Inferior parietal cortex (tissue), 1 donor: ENCODE measurements at regions not wholly inside any gene's neighbourhood (a gene's known extent, or its start where the extent isn't known, plus 50 kb on each side); places are given as distances from the start of the nearest gene placed in this dataset.

Experiments used
- DNase-seq: peaks from one replicate; pipeline ENCODE4 v3.0.0-alpha.2; 2016; ENCODE audit errors: extremely low spot score

DNA sequence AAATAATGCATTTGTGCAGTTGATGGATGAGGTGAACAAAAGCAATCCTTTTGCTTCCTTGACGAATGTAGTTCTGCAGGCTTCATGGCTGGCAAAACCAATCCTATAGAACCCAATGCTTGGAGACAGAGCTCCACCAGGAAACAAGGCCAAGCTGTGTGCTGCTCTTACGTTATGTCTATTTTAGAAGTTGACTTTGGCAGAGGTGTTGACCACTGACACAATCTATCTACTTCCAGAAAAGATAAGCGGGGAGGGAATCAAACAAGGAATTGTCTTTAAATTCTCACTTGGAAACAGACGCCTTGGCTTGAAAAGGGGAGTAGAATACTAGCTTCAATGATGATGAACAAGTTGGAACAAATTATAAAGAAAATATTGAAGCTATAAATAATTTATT, 211.2 kb downstream of the SETD4 start:
- DNase-seq, result no peak

DNA sequence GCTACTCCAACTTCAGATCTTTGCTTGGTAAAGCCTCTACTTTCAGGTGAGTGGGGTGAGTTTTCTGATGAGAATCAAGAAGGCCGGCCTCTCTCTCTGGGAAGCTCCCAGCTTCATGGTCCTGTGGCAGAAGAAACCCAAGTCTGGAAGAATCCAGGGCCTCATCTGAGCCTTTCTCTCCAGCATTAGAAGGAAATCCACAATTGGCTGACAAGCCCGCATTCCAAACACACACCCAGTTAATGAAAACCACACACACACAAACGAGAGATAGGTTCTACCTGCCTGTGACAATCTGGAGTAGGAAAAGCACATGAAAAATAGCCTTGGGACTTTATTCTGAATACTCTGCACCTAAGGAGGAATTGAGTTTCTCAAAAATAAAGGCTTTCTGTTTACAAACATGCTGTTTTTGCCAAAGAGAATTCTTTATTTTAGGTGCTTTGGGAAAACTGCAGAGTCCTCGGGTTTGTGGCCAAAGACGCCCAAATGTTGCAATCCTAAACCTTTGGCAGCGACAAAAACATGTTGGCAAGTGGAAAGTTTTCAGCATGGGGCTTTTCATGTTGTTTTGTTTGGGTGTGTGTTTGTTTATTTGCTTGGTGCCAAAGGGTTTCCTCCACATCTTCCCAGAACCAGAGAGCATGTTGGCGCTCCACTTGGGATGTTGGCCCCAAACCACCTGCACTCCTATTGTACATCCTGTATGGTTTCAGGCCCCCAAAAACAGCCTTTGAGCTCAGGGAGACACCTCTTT, 216.2 kb downstream of the SETD4 start:
- no peak for DNase-seq

DNA sequence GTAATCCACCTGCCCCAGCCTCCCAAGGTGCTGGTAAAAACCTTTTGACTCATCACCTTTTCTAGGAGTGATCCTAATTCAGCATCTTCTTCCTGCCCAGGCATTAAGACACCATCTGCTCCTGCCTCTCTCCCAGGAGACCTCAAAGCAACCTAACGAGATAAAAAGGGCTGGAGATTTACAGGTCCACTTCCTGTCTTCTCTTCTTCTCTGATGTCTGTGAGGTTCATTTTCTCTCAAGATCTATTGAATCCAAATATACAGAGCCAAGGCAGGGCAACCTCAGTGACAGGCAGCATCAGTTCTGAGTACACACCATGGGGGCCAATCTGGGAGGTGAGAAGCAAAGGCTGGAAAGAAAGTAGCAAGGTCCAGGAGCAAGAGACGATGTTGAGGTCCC, 219.4 kb downstream of the SETD4 start:
- DNase-seq, result no peak

DNA sequence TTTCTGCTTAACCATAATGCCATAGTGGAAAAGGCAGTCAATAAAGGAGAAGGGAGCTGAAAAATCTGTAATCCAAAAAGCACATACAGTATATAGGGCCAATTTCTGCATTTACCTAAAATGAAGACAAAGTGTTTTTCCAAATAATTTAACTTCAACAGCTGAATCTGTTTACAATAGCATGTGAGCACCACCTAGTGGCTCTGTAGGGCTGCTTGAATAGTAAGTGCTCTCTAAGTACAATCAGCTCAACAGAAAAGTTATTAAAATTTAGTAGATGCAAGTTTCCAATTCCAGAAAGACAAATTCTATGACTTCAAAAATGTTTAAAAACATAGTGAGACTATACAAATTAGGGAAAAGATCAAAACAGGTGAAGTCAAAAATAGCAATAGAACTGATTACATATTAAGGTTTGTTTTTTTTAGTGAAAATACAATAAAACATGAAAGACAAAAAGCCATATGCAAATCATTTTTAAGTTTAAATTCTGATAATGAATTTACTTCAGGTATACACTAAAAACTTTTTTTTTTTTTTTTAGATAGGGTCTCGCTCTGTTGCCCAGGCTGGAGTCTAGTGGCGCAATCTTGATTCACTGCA, 220.0 kb downstream of the SETD4 start:
- peak; percentile 78 for DNase-seq

DNA sequence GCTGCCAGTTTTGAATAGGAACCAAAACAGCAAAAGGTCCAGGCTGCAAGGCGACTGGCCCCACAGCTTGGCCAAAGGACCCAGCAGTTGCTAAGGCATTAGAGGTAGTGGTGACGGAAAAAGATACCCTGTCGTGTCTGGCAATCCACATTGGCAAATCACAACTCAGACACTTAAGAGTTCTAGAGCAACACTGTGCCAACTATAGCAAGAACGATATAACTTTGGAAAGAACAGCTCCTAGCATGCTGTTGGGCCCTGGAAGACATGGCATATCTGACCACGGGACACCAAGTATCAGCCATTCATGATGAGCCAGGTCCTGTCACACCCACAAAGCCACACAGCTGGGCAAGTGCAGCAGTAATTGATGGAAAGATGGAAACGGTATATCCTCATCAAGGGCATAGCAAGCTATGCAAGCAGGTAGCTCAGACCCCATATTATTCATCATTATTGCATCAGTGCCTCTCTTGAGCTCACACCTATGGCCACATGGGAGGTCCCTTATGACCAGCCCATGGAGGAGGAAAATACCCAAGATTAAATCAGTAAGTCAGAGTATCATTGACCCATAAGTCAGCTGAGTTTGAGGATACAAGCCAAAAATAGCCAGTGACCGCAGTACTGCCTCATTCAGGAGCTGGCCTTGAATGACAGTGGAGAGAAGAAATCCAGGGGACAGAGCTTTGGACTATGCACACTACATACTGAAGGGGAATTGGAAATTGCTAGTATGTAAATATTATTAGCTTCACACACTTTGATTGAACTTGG, 221.2 kb downstream of the SETD4 start:
- DNase-seq, result no peak

DNA sequence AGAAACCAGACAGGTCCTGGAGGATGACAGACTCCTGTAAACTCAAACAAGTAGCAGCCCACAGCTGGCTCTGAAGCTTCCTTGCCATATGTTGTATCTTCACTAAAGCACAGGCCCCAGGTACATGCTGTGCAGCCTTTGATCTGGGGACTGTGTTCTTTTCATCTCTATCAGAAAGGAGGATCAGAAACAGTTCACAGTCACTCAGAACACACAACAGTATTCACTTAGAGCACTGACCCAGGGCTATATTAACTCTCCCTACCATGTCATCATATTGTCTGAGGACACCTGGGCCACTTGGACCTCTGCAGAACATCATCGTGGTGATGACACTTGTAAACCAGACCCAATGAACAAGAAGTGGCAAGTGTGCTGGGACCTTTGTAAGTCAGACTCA, 222.0 kb downstream of the SETD4 start:
- no peak for DNase-seq

DNA sequence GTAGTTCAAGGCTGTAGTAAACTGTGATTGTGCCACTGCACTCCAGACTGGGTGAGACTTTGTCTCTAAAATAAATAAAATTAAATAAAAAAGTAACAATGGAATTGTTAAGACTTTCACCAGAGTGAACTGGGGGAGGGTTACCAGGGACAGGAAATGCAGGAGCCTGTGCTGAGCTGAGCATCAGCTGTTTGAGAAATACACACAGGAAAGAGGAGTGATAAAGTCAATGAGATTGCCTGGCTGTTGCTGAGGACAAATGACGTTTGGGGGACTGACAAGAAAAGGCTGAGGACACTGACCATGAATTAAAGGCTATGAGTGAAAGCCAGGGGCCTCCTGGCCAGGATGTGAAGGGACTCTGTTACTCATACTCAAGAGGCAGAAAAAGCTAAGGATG, 226.3 kb downstream of the SETD4 start:
- no peak for DNase-seq

DNA sequence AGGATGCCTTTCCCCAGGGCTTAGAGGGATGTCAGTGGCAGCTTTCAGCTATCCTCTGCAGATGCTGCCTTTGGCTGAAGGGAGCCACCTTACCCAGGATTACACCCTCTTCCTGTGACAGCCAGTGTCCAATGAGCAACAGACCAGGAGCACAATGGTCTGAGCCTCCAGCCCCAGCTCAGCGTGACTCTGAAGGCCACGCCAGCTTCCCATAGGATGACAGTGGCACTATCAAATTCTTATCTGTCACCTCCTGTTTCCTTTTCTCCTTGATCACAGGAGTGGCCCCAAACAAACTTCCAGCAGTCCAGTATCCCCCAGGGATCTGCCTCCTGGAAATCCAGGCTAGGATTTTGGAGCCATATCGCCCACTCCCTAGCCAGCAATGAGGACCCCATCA, 226.9 kb downstream of the SETD4 start:
- no peak for DNase-seq

DNA sequence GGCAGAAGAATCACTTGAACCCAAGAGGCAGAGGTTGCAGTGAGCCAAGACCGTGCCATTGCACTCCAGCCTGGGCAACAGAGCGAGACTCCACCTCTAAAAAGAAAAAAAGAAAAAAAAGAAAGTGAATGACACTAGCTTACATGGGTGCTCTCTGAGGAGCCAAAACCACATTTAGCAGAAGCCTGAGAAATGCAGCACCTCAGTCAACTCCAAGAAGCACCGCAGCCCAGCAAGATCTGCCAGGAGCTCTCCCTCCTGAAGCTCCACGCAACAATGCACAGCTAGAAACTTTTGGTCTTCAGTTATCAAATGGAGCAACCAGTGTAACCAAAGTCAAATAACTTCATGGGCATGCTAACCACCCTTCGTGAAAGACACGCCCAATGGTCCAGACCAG, 229.1 kb downstream of the SETD4 start:
- no peak for DNase-seq

DNA sequence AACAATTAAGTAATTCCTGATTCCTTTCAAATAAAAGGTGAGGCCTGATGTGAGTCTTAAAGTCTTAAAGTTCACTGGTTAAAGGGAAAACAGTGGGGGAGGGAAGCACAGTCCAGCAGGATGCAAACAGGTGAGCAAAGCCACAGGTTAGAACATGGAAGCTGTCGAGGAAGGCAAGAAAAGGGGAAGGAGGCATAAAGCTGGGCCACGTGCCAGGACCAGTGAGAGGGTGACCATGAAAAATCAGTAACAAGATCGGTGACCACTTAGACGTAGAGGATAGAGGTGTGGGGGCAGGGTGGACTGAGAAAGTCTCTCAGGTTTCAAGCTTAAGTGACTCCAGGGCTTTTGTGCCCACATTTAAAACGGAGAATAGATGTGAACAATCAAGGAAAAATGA, 231.3 kb downstream of the SETD4 start:
- DNase-seq, result no peak

DNA sequence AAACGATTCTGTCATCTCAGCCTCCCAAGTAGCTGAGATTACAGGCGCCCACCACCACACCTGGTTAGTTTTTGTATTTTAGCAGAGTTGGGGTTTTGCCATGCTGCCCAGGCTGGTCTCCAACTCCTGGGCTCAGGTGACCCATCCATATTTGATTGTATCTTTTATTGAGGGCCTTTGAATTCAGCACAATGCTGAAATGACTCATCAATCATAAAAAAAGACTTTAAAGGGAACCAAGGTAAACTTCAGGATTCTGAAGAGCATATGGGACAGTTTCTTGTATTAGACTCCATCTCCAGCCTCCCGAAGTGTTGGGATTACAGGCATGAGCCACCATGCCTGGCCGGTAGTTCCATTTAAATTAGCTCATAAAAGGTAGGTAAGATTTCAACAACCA, 232.2 kb downstream of the SETD4 start:
- DNase-seq, result no peak

DNA sequence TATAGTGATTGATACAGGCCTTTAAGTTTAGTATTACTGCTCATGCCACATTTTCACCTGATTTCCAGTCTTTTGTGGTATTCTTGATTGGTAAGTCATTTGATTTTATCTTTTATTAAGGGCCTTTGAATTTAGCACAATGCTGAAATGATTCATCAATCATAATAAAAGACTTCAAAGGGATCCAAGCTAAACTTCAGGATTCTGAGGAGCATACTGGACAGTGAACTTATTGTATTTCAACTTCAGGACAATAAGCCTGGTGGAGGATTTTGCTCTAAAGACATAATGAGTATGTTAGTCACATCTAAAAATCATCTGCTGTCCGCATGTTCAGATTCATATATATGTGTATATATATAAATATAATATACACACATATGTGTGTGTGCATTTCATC, 233.3 kb downstream of the SETD4 start:
- DNase-seq, result no peak

DNA sequence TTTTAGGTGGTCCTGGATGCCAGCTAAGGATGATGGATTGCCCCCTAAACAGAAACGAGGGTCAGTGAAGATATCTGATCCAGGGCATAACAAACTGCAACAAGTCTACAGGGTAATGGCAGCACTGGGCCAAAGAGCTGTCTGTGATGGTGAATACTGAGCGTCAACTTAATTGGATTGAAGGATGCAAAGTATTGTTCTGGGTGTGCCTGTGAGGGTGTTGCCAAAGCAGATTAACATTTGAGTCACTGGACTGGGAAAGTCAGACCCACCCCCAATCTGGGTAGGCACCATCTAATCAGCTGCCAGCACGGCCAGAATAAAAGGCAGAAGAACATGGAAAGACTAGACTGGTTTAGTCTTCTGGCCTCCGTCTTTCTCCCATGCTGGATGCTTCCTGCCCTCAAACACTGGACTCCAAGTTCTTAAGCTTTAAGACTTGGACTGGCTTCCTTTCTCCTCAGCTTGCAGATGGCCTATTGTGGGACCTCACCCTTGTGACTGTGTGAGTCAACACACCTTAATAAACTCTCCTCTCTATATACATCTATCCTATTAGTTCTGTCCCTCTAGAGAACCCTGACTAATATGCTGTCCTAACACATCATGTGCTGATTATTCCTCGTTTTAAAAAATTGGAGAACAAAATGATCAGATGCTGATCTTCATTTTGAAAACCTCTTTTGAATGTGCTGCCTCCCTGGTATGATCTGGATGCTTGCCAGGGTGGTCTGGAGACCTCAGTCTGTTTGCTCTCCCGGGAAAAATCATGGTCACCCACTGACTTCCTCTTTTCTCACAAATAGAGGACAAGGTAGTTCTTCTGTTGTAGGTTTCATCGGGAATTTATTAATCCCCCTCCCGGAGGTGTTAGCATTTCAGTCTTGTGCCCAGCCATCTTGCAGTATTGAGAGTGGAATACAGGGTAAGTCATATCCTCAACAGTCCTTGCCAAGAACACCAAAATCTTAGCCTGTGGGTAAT, 234.7 kb downstream of the SETD4 start:
- DNase-seq, result no peak

DNA sequence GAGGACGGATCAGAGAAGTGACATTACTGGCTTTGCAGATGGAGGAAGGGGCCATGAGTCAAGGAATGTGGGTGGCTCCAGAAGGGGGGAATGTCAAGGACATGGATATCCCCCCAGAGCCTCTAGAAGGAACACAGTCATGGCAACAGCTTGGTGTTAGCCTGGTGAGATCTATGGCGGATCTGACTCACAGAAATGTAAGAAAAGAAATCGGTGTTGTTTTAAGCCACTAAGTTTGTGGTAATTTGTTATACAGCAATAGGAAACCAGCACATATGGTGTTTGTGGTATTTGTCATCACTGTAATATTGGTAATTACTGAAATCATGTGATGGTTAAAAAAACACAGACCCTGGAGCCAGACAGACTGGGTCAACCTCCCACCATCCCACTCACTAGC, 236.2 kb downstream of the SETD4 start:
- no peak for DNase-seq

DNA sequence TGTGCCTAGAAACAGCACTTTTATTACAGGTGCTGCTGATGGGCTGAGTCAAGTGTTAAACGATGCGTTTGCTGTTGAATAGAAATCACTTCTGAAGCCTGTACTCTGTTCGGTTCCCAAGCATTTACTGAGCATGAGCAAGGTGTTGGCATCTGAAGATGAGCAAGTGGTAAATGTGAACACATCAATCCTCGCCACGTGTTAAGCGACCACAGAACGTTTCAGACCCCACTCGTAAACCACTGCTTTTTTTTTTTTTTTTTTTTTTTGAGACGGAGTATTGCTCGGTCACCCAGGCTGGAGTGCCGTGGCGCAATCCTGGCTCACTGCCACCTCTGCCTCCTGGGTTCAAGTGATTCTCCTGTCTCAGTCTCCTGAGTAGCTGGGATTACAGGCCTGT, 241.2 kb downstream of the SETD4 start:
- DNase-seq, result no peak

DNA sequence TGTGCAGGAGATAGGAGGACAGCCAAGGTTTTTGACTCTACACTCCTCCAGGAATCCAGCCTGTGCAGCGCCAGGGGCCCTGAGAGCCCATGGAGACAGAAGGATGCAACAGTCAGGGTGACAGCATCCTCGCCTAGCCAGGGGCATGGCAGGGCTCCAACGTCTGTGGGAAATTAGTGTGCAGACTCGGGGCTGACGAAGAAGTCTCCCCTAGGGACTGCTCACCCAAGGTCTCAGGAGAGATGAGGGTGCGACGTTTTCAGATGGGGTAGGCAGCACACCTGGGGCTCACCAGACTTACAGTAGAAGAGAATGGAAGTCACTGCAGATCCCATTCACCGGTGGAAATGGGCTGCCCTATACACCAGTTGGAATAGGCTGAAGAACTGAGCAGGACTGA, 241.7 kb downstream of the SETD4 start:
- DNase-seq, result no peak

DNA sequence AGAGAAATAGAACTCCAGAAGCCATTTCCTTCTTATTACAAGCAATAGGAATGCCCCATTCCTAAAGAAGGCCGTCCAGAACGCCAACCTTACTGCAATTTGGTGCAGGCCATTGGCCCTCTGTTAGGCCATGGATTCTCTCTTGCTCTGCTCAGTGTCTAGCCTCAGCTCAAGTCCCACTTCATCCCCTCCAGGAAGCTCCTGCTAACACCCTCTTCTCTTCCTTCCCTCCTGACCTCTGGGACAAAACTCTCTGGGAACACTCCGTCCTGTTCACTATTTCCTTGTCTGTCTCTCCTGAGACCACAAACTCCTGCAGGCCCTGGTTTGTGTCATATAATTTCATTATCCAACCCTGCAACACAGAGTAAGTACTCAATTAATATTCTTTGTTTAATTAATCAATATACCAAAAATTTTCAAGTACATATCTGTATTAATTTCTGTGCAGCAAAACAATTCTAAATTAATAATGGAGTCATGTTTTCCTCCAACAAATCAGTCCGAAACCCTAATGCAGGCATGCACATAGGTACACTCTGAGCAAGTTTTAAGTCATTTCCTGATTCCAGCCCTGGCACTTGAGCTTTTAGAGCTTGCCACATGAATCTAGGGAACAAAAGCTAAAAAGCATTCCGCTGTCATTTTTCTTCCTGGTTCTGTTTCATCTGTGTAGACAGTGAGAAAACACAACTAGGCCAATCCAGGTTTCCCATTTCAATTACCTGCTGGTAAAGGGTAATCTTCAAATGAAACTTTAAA, 245.3 kb downstream of the SETD4 start:
- no peak for DNase-seq

DNA sequence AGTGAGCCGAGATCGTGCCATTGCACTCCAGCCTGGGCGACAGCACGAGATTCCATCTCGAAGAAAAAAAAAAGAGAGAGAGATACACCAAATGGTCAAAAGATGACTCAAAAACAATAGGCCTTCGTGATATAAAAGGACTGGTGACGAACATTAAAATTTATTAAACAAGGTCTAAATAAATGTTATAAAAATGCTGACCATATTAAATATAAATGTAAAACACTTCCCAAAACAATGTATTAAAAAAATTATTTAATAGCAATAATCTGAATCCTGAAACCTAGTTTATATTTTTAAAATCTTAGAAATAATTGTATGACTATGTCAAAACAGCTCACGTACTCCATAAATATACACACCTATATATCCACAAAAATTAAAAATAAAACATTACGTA, 247.6 kb downstream of the SETD4 start:
- DNase-seq, result no peak

DNA sequence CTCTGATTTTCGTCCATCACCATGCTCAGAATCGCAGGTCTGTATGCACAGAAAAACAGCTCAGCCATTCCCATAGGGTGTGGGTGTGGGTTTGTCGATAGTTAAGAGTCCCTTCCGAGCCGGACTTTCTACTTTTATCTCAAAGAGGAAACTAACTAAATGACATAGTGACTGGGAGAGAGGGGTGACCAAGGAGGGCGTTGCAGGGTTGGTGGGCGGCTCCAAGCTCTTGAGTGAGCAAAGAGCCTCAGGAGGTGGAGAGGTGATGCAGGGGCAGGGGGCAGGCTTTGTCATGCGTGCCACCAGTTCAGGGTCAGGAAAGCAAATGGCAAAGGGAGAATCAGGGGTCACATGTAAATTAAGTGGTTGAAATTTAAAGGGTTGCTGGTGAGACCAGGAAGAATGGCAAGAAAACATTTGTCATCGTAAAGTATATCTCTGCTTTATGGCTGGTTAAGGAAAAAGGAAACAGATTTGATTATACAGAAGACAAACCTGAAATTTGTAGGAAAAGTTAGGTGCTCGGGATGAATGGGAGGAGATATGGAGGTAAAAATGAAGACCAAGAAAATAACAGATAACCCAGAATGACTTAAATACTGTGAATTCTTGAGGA, 249.0 kb downstream of the SETD4 start:
- no peak for DNase-seq

DNA sequence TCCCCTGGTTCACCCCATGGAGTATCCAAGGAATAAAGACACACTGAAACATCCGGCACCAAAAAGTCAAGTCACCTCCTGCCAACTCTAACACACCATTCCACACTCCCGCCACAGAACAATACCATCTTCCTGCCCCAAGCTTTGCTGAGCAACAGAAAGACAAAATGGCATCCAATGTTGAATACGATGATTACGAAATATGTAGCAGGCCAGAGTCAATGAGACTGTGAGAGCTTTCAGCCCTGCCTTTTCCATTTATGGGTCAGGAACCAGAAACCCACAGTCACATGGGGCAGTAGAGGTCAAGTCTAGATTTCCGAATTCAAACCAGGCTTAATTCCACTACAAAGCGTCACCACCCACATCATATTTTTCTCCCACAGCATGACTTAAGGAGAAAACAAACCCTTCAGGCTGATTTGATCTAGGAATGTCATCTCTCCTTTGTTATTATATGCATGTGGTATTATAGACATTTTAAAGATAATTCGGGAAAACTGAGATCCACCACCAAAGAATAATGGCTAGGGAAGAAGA, 249.8 kb downstream of the SETD4 start:
- no peak for DNase-seq
